NCI-H2227 (cell line): ENCODE measurements at regions not wholly inside any gene's neighbourhood (a gene's known extent, or its start where the extent isn't known, plus 50 kb on each side); places are given as distances from the start of the nearest gene placed in this dataset.

Experiments
- DNase-seq: peaks from one replicate; lab custom pipeline; 2025; ENCODE audit not compliant: unreplicated experiment; lab: John Stamatoyannopoulos, UW

DNA sequence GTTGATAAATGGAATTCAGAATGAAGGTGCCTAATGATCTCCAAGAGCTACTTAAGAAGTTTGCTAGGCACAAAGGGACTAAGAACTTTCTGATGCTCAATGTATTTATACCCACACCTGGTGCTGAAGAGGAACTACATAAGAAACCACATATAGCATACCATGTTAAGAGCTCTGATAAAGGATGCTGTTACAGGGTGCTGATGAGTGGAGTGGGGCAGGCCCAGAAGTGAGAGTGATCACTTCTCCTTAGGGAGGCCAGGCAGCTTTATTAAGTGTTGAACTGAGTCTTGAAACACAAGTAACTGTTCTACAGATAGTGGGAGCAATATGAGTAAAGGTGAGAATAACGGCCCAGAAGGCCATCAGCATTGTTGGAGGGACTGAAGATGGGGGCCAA, 68.3 kb upstream of the CHRDL1 start:
- no peak for DNase-seq

DNA sequence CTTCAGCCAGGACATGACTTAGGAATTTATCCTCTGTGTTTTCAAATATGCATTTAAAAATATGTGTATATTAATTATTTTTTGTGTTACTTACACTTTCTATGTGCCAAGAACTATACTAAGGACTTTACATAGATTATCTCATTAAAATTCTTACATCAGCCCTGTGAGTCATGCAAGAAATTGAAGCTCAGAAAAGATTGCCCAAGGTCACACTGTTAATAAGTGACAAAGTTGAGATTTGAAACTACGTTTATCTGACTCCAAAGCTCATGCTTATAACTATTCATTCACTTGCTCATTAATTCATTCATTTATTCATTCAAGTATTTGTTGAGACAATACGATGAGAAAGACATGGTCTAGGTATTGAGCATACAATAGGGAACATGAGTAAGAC, 62.9 kb upstream of the CHRDL1 start:
- no peak for DNase-seq

DNA sequence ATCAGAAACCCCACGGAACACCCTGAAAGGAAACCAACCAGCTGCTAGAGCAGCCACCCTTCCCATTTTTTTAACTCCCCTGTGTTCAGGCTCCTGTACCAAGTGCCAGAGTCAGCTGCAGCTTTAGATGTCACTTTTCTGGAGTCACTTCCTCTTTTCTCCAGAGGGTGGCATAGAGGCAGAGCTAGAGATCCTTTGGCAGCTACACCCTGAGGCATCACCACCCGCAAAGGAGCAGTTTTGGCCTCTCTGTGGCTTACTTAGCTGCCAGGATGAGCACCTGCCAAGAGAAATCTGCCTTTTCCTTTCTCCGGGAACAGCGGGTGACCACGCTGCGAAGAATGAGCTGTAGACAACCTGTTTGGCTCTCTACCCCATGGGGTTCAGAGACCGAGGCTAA, 58.0 kb upstream of the CHRDL1 start:
- peak; percentile 10 for DNase-seq

DNA sequence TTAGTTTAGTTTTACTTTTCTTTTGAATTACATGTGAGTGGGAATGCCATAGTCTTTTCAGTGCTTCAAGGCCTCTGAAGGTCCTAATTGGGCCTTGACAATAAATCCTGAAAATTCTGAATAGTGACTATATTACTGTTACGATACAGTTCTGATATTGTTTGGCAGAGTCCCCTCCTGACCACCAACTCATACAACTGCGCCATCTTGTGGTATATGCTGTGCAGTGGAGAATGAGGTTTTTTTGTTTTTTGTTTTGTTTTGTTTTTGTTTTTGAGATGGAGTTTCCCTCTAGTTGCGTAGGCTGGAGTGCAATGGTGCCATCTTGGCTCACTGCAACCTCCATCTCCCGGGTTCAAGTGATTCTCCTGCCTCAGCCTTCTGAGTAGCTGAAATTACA, 56.6 kb upstream of the CHRDL1 start:
- DNase-seq: peak; percentile 33

DNA sequence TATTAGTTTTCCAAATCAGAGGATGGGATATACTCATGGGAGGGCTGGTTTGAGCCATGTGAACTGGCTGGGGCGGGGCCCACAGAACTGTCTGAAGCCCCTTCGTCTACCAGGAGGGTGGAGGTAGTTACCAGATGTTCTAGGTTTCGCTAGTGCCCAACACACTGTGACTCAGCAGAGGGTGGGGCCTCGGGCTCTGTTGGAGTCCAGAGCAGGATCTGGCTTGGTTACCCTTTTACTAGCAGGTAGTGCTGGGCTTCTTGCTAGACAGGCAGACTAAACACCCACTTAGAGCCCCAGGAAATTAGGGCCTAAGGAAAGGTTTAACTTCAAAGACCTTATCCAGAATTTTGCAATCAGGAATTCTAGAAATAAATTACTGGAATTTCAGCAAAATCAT, 56.2 kb upstream of the CHRDL1 start:
- no peak for DNase-seq

DNA sequence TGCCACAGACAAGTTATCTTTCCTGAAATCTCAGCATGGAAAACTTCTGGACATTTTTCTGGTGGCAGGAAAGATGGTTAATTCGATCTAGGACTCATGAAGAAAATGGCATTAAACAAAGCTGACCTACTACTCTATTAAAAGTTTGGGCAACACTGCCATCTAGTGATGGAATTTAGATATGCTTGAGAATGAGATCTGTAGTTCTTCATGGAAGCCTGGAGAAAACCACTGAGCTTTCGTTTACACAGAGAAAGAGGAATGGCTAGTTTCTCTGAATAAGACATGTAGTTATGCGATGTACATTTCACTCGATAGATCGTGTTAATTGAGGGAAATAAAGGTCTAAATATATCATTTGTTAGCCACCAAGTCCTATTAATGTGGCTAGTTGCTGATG, 51.7 kb upstream of the CHRDL1 start:
- peak; percentile 87 for DNase-seq

DNA sequence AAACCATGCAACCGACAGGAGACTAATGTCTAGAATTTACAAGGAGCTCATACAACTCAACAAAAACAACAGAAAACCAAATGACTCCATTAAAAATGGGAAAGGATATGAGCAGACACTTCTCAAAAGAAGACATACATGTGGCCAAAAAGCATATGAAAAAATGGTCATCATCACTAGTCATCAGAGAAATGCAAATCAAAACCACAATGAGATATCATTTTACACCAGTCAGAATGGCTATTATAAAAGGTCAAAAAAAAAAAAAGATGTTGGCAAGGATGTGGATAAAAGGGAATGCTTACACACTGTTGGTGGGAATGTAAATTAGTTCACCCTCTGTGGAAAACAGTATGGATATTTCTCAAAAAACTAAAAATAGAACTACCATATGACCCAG, 50.5 kb upstream of the CHRDL1 start:
- DNase-seq: no peak
